ENCODE measurements at regions not wholly inside any gene's neighbourhood (a gene's known extent, or its start where the extent isn't known, plus 50 kb on each side); places are given as distances from the start of the nearest gene placed in this dataset.
A peak's percentile ranks its signal among the peaks of the same experiment; 100 is the strongest.
"Not testable (repeated sequence)": the region's sequence is repeated elsewhere in the genome, so short reads cannot be mapped to it uniquely, and the experiment has no call there.

DNA sequence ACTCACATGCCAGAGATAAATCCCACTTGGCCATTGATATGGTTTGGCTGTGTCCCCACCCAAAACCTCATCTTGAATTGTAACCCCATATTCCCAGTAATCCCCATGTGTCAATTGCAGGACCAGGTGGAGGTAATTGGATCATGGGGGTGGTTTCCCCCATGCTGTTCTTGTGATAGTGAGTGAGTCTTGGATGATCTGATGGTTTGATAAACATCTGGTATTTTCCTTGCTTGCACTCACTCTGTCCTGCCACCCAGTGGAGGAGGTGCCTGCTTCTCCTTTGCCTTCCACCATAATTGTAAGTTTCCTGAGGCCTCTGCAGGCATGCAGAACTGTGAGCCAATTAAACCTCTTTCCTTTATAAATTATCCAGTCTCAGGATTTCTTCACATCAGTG is 50.4 kb upstream of the B3GAT2 start:
- DNase-seq, result not testable (repeated sequence)

- no peak for DNase-seq
These were observed 55.1 kb upstream of the B3GAT2 start for GRCh38 chr6:71011871-71012371.

DNA sequence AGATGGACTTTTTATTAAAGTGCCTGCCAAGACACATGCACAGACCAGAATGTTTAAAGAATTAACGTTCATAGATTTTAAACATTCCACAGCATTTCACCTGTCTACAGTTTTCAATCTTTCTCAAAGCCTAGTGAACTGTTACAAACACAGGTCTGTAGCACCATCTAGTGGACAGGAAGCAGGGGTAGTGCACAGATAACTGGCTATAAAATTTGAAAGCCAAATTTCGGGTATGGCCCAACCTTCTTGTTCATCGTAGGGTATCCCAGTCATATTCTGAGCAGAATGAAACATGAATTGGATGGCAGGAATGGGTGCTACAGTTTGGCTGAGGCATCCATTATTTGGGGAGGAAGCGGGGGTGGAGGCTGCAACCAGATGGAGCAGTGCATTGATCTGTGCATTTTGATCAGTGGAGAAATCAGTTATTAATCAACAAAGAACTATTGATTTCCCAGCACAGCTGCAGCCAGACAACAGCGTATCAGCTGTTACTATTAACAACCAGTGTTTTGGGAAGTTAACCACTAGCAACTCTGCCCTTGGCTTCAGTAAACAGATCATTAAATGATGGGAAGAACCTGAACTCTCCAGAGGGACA is 56.1 kb upstream of the B3GAT2 start:
- peak; percentile 17 for DNase-seq

DNA sequence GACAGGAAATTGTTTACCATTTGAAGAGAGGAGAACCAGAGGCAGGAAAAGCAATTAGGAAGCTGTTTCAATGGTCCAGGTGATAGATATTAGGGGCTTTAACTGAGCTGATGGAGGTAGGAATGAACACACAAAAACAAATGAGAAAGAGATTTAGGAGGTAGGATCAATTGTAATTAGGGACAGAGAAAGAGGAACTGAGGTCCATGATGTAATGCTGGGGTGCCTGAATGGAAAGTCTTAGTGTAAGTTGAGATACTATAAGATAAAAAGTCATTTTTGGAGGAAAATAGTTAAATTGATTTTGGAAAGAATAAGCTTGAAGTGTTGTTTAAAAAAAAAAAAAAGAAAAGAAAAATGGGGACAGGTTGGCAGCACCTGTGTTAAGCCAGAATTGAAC is 58.5 kb upstream of the B3GAT2 start:
- no peak for DNase-seq

DNA sequence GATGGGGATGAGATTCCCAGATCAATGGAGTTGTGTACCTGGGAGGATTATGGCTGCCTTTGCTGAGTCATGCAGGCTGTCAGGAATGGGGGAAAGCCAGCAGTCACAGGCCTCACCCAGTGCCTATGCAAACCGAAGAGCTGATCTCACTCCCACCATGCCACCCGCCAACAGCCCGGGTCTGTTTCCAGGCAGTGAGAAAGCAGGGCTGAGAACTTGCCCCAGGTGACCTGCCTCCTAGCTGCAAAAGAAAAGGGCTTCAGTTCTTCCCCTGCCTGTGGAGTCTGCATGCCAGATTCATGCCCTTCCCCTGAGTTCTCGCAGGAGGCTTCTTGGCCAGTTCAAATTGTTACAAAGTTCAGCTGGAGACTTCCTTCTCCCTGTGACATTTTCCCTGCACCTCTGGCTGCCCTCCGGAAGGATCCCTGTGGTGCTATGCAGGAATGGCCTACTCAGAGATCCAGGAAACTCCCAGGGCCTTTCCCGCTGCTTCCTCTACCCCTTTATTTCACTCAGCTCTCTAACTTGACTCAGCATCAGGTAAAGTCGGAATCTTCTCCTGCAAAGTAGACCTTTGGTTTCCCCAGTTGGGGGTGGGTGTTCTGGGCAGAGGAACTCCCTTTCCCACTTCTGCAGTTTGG is 71.5 kb upstream of the B3GAT2 start:
- no peak for DNase-seq

DNA sequence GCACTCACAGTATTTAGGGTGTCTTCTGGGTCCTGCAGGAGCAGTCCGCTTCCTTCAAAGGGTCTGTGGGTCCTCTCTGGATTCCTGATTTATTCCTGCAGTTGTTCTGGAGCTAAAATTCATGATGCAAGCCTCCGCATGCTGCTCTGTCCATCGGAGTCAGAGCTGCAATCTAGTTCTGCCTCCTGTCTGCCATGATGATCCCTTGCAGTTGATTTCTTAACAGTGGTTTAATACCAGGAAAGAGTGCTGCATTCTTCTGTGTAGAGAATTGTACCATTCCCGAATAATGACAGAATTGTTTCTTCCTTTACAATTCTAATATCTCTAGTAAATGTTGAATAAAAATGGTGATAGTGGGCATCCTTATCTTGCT is 72.0 kb upstream of the B3GAT2 start:
- DNase-seq, result no peak

- no peak for DNase-seq
These were observed 72.7 kb upstream of the B3GAT2 start for GRCh38 chr6:71029555-71029954.

DNA sequence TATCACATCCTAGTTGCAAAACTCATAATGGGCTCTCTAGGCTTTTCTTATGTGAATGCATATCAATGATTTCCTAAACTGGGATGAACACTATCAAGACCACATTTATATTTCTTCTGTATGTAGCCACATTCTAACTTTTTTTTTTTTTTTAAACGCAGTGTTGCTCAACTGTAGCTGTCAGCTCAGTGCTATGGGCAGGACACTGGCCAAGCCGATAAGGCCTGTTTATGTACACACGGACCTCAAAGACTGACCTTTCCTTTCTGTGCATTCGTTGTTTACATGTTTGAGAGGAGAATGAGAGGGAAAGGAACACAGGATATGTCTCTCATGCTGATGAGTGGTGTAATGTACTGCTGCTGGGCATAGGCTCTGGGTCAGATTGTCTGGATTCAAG is 75.1 kb upstream of the B3GAT2 start:
- no peak for DNase-seq

GRCh38 chr6:71033171-71033570 is 76.3 kb upstream of the B3GAT2 start:
- DNase-seq, result no peak

DNA sequence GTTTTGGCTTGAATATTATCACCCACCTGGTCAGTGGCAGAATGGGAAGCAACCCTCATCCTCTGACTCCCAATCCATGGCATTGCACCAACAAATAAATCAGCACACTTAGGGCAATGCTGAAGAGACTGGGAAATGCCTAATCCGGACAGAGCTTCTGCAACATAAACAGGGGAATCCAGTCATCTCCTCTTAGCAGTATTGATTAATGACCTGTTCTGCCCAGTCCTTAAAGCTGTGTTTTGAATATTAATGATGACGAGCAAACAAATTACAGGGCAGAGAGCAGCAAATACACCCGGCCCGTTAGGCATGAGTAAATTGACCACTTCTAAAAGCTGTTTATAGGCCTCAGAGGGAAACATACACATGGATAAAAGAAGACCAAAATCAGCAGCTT is 77.0 kb upstream of the B3GAT2 start:
- no peak for DNase-seq

GRCh38 chr6:71034563-71035345 is 77.9 kb upstream of the B3GAT2 start:
- DNase-seq, result no peak

GRCh38 chr6:71035871-71036270 is 79.0 kb upstream of the B3GAT2 start:
- no peak for DNase-seq

GRCh38 chr6:71038711-71039344 is 82.0 kb upstream of the B3GAT2 start:
- DNase-seq, result no peak

GRCh38 chr6:71040043-71040442 is 83.2 kb upstream of the B3GAT2 start:
- DNase-seq, result no peak

DNA sequence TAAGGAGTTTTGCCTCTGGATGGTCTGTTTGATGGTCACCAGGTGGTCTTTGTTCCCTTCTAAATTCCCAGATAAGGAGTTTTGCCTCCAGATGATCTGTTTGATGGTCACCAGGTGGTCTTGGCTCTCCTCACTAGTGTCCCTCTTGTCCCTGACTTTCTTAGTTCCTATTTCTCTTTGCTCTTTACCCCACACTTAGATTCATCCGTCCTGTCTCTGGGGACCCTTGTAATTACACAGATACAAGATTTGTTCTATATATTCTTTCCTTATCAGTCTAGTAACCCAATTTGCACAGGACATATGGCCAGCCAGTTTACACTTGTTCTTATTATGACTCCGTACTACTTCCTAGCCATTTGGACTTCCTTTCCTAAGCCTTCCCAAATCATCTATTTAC is 84.0 kb upstream of the B3GAT2 start:
- no peak for DNase-seq

- no peak for DNase-seq
These were observed 87.0 kb upstream of the B3GAT2 start for GRCh38 chr6:71043902-71044301.

DNA sequence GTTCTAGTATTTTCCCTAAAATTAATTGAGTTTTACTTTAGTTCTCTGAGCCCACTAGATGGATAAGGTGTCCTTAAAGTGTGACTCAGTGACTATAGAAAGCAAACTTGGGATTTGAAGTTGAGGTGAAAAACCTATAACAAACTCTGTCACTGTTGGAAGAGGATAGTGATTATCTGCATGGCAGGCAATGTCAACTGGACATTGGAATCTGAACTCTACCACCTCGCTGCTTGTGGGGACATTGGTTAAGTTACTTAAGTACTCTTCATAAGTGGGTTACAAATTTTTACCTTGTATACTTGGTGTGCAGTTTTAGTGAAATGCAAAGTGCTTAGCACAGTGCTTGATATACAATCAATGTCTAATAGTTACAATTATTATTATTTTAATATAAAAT is 87.9 kb upstream of the B3GAT2 start:
- DNase-seq, result no peak

GRCh38 chr6:71045296-71045695 is 88.4 kb upstream of the B3GAT2 start:
- DNase-seq, result no peak

DNA sequence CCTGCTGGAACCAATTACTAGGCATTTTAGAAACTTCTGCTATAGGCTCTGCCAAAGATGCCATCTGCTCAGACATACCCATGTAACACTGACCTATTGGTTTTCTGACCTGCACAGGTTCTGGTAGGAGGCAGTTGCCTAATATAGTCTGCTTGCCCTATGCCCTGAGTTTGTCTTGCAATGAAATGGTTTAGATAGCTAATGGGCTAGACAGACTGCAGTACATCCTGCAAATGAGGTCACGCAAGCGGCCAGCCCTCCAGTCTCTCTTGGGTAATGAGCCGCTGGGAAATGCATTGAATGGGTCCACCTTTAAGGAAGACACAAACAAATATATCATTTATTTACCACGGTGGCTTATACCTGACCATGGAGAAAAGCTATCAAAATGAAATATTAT is 90.6 kb upstream of the B3GAT2 start:
- DNase-seq, result no peak

GRCh38 chr6:71048320-71049164 is 91.7 kb upstream of the B3GAT2 start:
- no peak for DNase-seq

- DNase-seq, result no peak
These were observed 92.4 kb upstream of the B3GAT2 start for GRCh38 chr6:71049198-71049770.

DNA sequence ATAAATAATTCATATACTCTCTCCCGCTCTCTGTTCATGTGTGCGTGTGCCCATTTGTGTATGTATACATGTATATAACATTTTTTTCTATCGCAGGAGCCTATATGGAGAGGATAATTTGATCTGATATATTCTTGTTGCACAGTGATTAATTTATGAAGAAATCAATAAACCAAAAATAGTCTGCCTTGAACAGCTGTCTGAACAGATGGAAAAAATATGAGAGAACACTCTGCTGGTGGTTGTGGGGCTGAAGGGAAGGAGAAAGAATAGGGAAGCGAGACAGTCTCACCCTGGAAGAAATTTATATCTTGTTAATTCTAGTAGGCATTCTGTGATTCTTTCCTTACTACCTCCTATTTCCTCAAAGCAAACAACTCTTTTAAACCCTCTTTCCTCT is 96.6 kb upstream of the B3GAT2 start:
- DNase-seq, result no peak

Measured in NCI-H2029 (cell line).